HepG2 (cell line): ENCODE measurements at regions not wholly inside any gene's neighbourhood (a gene's known extent, or its start where the extent isn't known, plus 50 kb on each side); places are given as distances from the start of the nearest gene placed in this dataset.

ENCODE experiments used
- ATAC-seq: fragments of 200-7000 bp; cut with Tn5 transposase; 3 replicates; pipeline ENCODE4 v1.9.1; 2020; ENCODE audit warnings: mild to moderate bottlenecking, moderate library complexity
- BruUV-seq: library from RNA; stranded (reverse); fragments of 400-500 nt; replicated peaks from 2 replicates; lab custom pipeline; 2021; lab: Mats Ljungman, UMichigan
- CTCF ChIA-PET: fragments of 300-600 bp; formaldehyde crosslinking; extraction: SDS; loops from one replicate; lab custom pipeline; 2021; ENCODE audit warnings: low total read pairs, inconsistent platforms, low intra/inter-chr PET ratio; lab: Yijun Ruan, JAX
- POLR2A ChIA-PET: fragments of 350-600 bp; sonication (Branson Sonifier 250); formaldehyde crosslinking; loops from one replicate; lab custom pipeline; 2020; ENCODE audit warnings: antibody characterized with exemption, inconsistent platforms; lab: Yijun Ruan, JAX
- DNase-seq: peaks from one replicate; pipeline ENCODE4 v3.0.0-alpha.2; 2015; ENCODE audit warnings: low spot score
- FAIRE-seq: peaks from 3 replicates; lab custom pipeline; 2011; peaks lifted over from hg19 to GRCh38; lab: Jason Lieb, UNC
- H2AFZ ChIP-seq: one replicate; pipeline ENCODE4 v1.6.1; 2011; ENCODE audit warnings: low read length, inconsistent platforms
- H3K27ac ChIP-seq: fragments of 300-600 bp; 3 replicates; pipeline ENCODE4 v1.8.0; 2011; ENCODE audit warnings: mixed run types, mild to moderate bottlenecking, mixed read lengths, low read length, inconsistent platforms; ENCODE audit not compliant: insufficient read depth; ENCODE audit errors: extremely low read length
- H3K27me3 ChIP-seq, 2 experiments: fragments of 200-600 bp in 1 of 2; 2 replicates in 1 of 2; 3 replicates in 1 of 2; pipeline versions ENCODE4 v1.6.0 to v1.8.0; 2011; ENCODE audit warnings: low read length in 2 of 2, mild to moderate bottlenecking in 2 of 2, moderate library complexity in 2 of 2, inconsistent platforms in 1 of 2; ENCODE audit not compliant: insufficient read depth in 2 of 2, control insufficient read depth in 1 of 2
- H3K36me3 ChIP-seq, 2 experiments: fragments of 200-600 bp in 1 of 2; replicated peaks in 1 of 2; 2 replicates in 1 of 2; 3 replicates in 1 of 2; pipeline versions ENCODE4 v1.5.1 to v1.8.0; 2011; ENCODE audit warnings: low read length in 2 of 2, inconsistent platforms in 1 of 2; ENCODE audit not compliant: insufficient read depth in 2 of 2, control insufficient read depth in 1 of 2
- H3K4me1 ChIP-seq: 2 replicates; pipeline ENCODE4 v1.5.1; 2012; ENCODE audit warnings: low read length, inconsistent platforms; ENCODE audit not compliant: insufficient read depth
- H3K4me2 ChIP-seq: 2 replicates; pipeline ENCODE4 v1.6.0; 2011; ENCODE audit warnings: low read depth, low read length, inconsistent platforms
- H3K4me3 ChIP-seq, 3 experiments: fragments of 200-600 bp in 1 of 3; sonication (generic), shearing (Covaris generic) in 1 of 3; replicated peaks in 1 of 3; 2 replicates each; pipeline ENCODE4 v1.5.1; 2011 to 2016; ENCODE audit warnings: low read length in 3 of 3, inconsistent platforms in 2 of 3, low read depth in 2 of 3, mild to moderate bottlenecking in 2 of 3, control low read depth in 1 of 3, mixed read lengths in 1 of 3; ENCODE audit not compliant: insufficient read depth in 1 of 3
- H3K79me2 ChIP-seq: one replicate; pipeline ENCODE4 v1.6.1; 2011; ENCODE audit warnings: low read length, inconsistent platforms; ENCODE audit not compliant: insufficient read depth
- H3K9ac ChIP-seq: 2 replicates; pipeline ENCODE4 v1.6.0; 2011; ENCODE audit warnings: mild to moderate bottlenecking, low read depth, low read length, inconsistent platforms; ENCODE audit not compliant: insufficient read depth
- H3K9me3 ChIP-seq: 2 replicates; pipeline ENCODE4 v1.5.1; 2012; ENCODE audit warnings: mild to moderate bottlenecking, low read length
- H4K20me1 ChIP-seq: 2 replicates; pipeline ENCODE4 v1.6.0; 2011; ENCODE audit warnings: inconsistent platforms, mild to moderate bottlenecking, low read length, moderate library complexity; ENCODE audit not compliant: insufficient read depth
- RAD21 ChIP-seq: fragments of 450-650 bp; formaldehyde crosslinking; IDR thresholded peaks from 2 replicates; pipeline ENCODE4 v1.5.0; 2020; ENCODE audit warnings: mild to moderate bottlenecking
- ZHX2 ChIP-seq, 2 experiments: sonication (generic) in 1 of 2; formaldehyde crosslinking in 1 of 2; IDR thresholded peaks; 2 replicates each; pipeline versions ENCODE4 v1.6.1 to v1.9.0; 2014 to 2022; ENCODE audit warnings: antibody characterized with exemption in 1 of 2, borderline replicate concordance in 1 of 2, inconsistent platforms in 1 of 2, low read depth in 1 of 2, missing genetic modification reagents in 1 of 2
- WGBS: methylation state at CpG from one replicate; pipeline ENCODE4 v1.1.6; 2017; ENCODE audit warnings: low lambda C conversion rate; 5-methylcytosine and 5-hydroxymethylcytosine counted together
- in situ Hi-C: cut with HindIII; loops from 2 replicates; pipeline ENCODE4 v1.10.0; 2017; ENCODE audit warnings: low pct_unique_long_range_greater_than_20kb; ENCODE audit not compliant: extremely low pct_ligation_motif_present
- intact Hi-C: fragments of 100-400 bp; cut with micrococcal nuclease; formaldehyde crosslinking; loops from one replicate; pipeline ENCODE4 v1.10.0; 2022; ENCODE audit not compliant: unreplicated experiment

DNA sequence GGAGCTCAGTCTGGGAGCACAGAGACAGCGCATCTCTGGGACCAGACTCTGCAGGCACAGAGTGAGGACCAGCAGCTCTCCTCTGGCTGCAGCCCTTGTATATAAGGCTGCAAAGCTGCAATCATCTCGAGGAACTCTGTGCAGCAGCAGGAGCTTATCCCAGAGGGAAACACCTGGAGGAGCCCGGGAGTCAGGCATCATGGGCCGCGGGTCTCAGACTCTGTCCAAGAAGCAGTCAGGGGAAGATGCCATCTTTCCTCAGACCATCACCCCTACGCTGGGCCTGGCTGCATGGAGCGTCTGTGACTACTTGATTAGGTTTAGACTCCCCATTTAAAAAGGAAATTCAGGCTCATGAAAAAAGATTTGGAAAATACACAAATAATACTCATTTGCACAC lies 122.0 kb downstream of the IRF8 start:
- ATAC-seq (no peak), FAIRE-seq (no peak), DNase-seq (no peak)
- no TSS peak for BruUV-seq
- H3K27ac ChIP-seq, result no peak overlapping the region
- H3K27me3 ChIP-seq, result peaks cover under 1 to 11% of the 10 kb centered on the region in 2 experiments; a peak in 2 of 5 replicates
- H3K79me2 ChIP-seq, result no peaks in the 10 kb centered on the region
- H3K4me3 ChIP-seq, result no peak overlapping the region
- intact Hi-C loops (no loop called here), in situ Hi-C loops (no loop called here)
- TF ChIP-seq ZHX2 (IDR thresholded peaks at IDR 0.05; ENCODE audit: low read depth), result no peak
- TF ChIP-seq ZHX2 (CRISPR knock-in tag; IDR thresholded peaks at IDR 0.05; ENCODE audit: borderline replicate concordance), result no peak
- no peak for TF ChIP-seq RAD21 (CRISPR knock-in tag)
- no peak overlapping the region for H3K4me2 ChIP-seq
- CTCF ChIA-PET, result no interaction called here
- no peak overlapping the region for H2AFZ ChIP-seq
- no peaks in the 10 kb centered on the region for H3K36me3 ChIP-seq
- H3K4me1 ChIP-seq, result no peaks in the 10 kb centered on the region
- WGBS, result 34% methylated on average over 7 of the region's 7 CpGs
- no peaks in the 10 kb centered on the region for H4K20me1 ChIP-seq
- POLR2A ChIA-PET, result no interaction called here
- no peak overlapping the region for H3K9ac ChIP-seq
- peaks cover 20% of the 10 kb centered on the region for H3K9me3 ChIP-seq
